C4-2B (cell line): ENCODE measurements at regions not wholly inside any gene's neighbourhood (a gene's known extent, or its start where the extent isn't known, plus 50 kb on each side); places are given as distances from the start of the nearest gene placed in this dataset.
A peak's percentile ranks its signal among the peaks of the same experiment; 100 is the strongest.

Source experiments
- H3K27ac ChIP-seq: fragments of 450-650 bp; 2 replicates; pipeline ENCODE4 v1.5.1; 2017
- CTCF ChIP-seq: fragments of 450-650 bp; conservative IDR thresholded peaks from 2 replicates; pipeline ENCODE4 v1.5.1; 2017; ENCODE audit warnings: mild to moderate bottlenecking
- ZFX ChIP-seq: fragments of 450-650 bp; IDR thresholded peaks from 2 replicates; pipeline ENCODE4 v1.6.1; 2017

GRCh38 chr5:29811914-29812679, 1381.4 kb upstream of the CDH6 start:
- TF ChIP-seq CTCF: peak; percentile 40
- no peak for TF ChIP-seq ZFX
- H3K27ac ChIP-seq: no peak overlapping the region

- TF ChIP-seq CTCF: no peak
- TF ChIP-seq ZFX: no peak
- no peak overlapping the region for H3K27ac ChIP-seq
Measured at GRCh38 chr5:29805804-29806203, 1387.7 kb upstream of the CDH6 start.

GRCh38 chr5:29800752-29801151, 1392.7 kb upstream of the CDH6 start:
- H3K27ac ChIP-seq: peak overlapping the region; percentile 67; the same call in 1 of the 2 replicates
- no peak for TF ChIP-seq ZFX

- TF ChIP-seq CTCF: no peak
- TF ChIP-seq ZFX: no peak
Measured at GRCh38 chr5:29796013-29796412, 1397.5 kb upstream of the CDH6 start.

GRCh38 chr5:29795096-29795652, 1398.3 kb upstream of the CDH6 start:
- TF ChIP-seq ZFX (no peak), CTCF (no peak)
- no peak overlapping the region for H3K27ac ChIP-seq

More at GRCh38 chr5:29796013-29796412, 1397.5 kb upstream of the CDH6 start:
- H3K27ac ChIP-seq: no peak overlapping the region

- H3K27ac ChIP-seq: no peak overlapping the region
- TF ChIP-seq ZFX (no peak), CTCF (no peak)
Measured at GRCh38 chr5:29794141-29794787, 1399.2 kb upstream of the CDH6 start.

GRCh38 chr5:29790281-29790680, 1403.2 kb upstream of the CDH6 start:
- no peak overlapping the region for H3K27ac ChIP-seq
- TF ChIP-seq ZFX (no peak), CTCF (no peak)
